Epithelial cell of prostate (primary cell): ENCODE measurements at regions not wholly inside any gene's neighbourhood (a gene's known extent, or its start where the extent isn't known, plus 50 kb on each side); places are given as distances from the start of the nearest gene placed in this dataset.

Source experiments
- DNase-seq: peaks from one replicate; pipeline ENCODE4 v3.0.0-alpha.2; 2011; ENCODE audit warnings: low read depth, low spot score
- H3K27ac ChIP-seq: fragments of 450-650 bp; 2 replicates; pipeline ENCODE4 v1.5.1; 2017; ENCODE audit warnings: mild to moderate bottlenecking

DNA sequence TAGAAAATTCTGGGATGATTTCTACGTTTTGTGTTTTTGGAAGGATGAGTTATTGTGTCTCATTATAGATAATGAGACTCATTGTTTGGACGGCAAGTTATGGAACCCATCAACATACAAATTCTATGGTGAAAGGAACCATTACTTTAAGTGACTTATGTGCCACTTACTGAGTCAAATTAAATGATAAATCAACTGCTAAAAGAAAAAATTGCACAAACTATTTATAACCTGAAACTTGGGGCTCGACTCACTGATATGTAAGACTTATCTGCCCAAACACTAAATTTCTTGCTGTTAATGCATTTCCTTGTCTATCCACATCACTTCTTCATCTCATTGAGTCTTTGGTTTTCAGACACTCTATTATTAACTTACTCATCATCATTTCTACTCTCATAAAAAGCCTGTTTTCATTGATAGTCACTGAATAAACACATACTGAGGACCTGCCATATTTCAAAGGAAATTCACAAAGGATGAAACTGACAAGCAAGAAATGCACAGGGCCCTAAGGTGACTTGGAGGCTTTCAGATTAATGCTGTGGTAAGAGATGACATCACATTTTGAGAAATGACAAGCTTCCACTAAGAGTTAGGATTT, 872.7 kb upstream of the ADAMTS5 start:
- H3K27ac ChIP-seq, result no peak overlapping the region
- no peak for DNase-seq

- H3K27ac ChIP-seq, result no peak overlapping the region
- no peak for DNase-seq
These were observed 871.7 kb upstream of the ADAMTS5 start for GRCh38 chr21:27838573-27838972.

DNA sequence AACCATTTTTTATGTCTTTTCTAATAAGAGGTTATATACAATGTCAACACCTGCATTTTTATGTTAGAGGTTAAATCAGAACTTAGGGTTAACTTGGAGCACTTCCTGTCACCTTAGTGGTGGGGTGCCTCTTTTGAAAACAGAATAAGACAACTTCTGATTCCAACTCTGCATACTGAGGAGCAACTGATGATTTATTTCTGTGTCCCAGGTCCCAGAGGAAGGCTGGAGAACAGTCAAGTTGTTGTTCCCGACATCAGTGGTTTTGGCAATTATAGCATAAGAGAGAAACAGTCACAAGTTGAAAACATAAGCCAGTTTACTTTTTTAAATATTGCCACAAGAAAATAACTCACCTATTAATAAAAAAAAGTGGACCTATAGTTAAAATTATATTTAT, 871.0 kb upstream of the ADAMTS5 start:
- H3K27ac ChIP-seq, result no peak overlapping the region
- no peak for DNase-seq

DNA sequence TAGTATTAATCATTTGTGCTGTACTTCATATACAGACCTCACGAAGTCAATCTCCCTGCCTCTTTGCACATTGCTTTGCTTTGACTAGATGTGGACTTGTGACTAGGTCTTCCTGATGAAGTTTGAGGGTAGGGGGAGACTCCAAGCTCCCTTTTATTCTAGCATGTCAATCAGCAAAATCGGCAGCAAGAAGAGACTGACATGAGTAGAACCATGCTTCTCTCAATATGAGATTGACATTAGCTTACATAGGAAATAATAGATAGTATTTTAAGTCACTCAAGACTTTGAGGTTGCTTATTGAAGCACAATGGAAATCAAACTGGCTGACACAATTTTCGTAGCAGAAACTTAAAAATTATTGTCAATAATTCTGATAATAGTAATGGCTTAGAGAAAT, 866.4 kb upstream of the ADAMTS5 start:
- DNase-seq, result no peak
- H3K27ac ChIP-seq, result no peak overlapping the region

DNA sequence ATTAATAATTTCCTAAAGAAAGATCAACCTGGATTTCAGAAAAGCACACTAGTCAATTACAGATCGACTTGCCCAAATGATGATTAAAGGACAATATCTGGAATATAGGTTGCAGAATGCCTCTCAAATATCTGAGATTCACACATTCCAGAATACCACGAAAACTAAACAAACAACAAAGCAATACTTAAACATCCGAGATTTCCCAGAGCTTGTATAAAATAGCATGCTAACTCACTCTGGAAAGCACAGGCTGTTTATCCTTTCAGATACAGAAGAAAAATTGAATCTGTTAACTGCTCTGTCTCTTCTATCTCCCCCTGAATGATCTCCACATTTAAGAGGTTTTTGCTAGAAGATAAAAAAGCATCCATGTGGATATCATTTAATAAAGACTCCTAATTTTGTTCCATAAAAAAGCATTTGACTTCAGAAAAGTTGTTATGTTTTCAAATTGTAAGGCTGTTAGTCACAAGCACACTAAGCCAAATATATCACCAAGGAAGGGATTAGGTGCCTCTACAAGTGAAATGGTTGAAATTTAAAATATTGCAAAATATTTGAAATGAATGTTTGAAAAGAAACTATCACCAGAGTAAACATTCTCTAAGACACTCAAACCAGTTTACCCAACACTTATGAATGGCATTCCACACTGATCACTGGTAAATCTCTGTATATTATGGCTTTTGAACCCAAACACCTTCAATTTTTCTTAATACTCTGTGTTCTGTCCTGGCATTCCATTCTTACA, 865.1 kb upstream of the ADAMTS5 start:
- H3K27ac ChIP-seq, result no peak overlapping the region

GRCh38 chr21:27831177-27831576, 864.3 kb upstream of the ADAMTS5 start:
- H3K27ac ChIP-seq, result no peak overlapping the region
- DNase-seq, result no peak

More for the DNA sequence above, 865.1 kb upstream of the ADAMTS5 start:
- DNase-seq, result no peak

DNA sequence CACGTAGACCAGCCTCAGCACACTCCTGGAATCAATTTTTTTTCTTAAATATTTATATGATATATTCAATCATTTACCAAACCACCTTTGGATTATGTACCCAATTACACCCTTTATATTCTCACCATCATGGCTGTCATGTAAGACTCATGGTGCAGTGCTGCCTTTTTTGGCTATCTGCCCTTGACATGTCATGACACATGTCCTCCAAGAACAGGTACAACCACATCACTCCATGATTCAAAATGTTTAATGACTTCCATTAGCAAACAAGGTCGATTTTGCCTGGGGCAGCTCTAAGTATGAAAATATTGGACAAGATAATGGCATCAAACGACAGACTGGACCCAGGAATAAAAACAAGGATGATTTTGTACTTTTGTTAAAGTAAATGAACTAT, 861.1 kb upstream of the ADAMTS5 start:
- DNase-seq, result peak; percentile 92
- H3K27ac ChIP-seq, result no peak overlapping the region

DNA sequence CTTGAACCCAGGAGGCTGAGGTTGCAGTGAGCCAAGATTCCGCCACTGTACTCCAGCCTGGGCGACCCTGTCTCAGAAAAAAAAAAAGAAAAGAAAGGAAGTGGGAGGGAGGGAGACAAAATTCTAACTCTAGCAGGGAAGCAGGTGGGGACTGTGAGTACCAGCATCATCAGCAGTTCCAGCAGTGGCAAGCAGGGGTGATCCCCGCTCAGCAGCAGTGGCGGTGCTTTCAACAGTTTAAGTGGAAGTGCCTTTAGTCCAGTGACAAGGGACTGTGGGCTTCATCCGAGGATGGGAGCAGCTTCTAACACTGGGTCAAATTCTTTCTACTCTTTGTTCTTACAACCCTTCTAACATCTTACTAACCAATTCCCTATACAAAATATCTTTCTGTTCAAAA, 858.1 kb upstream of the ADAMTS5 start:
- no peak overlapping the region for H3K27ac ChIP-seq
- no peak for DNase-seq

- no peak for DNase-seq
- no peak overlapping the region for H3K27ac ChIP-seq
These were observed 856.8 kb upstream of the ADAMTS5 start for GRCh38 chr21:27823652-27824201.

- H3K27ac ChIP-seq, result no peak overlapping the region
- DNase-seq, result no peak
These were observed 853.5 kb upstream of the ADAMTS5 start for GRCh38 chr21:27820342-27820741.

GRCh38 chr21:27819299-27819698, 852.4 kb upstream of the ADAMTS5 start:
- peak overlapping the region; percentile 4 for H3K27ac ChIP-seq
- DNase-seq, result no peak

DNA sequence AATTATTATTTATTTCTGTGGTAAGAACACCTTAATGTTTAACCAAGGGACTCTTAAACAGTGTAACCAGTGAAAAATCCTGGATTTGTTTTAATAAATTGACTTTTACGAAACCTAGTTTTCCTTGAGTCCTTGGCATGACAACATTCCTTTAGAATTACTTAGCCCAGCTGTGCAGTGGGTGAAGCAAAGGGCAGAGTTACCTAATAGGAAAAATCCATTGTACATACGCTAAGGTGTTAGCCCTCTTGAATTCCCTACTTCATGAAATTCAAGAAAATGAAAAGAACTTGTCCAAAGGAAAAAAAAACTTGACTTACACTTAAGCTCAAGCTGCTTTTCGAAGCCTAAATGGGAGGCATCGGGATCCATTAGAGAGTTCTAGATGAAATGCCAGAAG, 852.0 kb upstream of the ADAMTS5 start:
- H3K27ac ChIP-seq, result peak overlapping the region; percentile 4
- no peak for DNase-seq

- H3K27ac ChIP-seq, result no peak overlapping the region
- no peak for DNase-seq
These were observed 851.2 kb upstream of the ADAMTS5 start for GRCh38 chr21:27817902-27818623.

DNA sequence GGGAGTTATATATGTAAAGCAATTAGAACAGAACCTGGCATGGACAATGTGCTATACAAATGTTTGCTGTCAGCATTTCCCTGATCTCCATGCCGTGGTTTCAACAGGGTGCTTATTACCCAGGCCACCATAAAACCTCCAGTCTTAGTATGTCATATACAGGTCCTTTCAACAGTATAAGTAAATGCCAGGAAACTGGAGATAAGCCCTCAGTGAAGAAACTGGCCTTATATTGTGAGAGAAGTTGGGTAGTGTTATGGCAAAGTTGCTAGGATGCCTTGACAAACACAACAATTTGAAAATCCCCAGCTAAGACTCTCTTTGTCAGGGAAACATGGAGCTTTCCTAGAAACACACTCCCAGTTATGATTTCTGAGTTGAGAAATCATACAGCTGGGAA, 850.2 kb upstream of the ADAMTS5 start:
- no peak overlapping the region for H3K27ac ChIP-seq
- DNase-seq, result no peak

DNA sequence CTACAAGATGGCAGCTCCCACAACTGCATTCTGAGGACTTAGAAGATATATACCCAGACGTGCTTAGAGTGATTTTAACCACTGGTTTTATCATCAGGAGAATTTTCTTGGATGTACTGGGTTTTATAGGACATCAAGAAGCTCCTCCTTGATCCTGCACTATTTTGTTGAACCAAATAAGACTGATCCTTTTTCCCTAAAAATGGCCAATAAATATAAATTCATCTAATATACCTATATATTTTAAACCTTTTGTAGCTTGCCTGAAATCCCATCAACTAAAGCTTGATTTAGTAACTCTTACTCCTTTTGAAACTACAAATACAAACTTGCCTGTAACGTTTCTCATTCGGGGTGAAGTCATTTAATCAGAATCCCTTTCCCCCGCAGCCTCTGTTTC, 849.4 kb upstream of the ADAMTS5 start:
- H3K27ac ChIP-seq, result no peak overlapping the region
- DNase-seq, result no peak

GRCh38 chr21:27814226-27814625, 847.3 kb upstream of the ADAMTS5 start:
- no peak overlapping the region for H3K27ac ChIP-seq
- no peak for DNase-seq

- no peak for DNase-seq
- no peak overlapping the region for H3K27ac ChIP-seq
These were observed 846.9 kb upstream of the ADAMTS5 start for GRCh38 chr21:27813750-27814149.

GRCh38 chr21:27813344-27813743, 846.5 kb upstream of the ADAMTS5 start:
- DNase-seq, result no peak
- H3K27ac ChIP-seq, result no peak overlapping the region

DNA sequence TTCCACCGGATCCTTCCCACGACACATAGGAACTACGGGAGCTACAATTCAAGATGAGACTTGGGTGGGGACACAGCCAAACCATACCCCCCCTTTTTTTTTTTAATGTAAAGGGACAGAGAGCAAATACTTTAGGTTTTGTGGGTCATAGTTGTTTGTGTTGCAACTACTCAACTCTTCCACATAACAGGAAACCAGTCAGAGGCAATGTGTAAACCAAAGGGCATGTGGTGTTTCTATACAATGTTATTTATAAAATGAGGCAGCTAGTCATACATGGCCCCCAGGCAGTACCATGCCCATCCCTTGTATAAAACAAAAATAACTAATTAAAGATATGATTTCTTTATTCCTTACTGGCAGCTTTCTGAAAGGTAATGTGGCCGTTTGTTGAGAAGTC, 845.4 kb upstream of the ADAMTS5 start:
- H3K27ac ChIP-seq, result peak overlapping the region; percentile 7

DNA sequence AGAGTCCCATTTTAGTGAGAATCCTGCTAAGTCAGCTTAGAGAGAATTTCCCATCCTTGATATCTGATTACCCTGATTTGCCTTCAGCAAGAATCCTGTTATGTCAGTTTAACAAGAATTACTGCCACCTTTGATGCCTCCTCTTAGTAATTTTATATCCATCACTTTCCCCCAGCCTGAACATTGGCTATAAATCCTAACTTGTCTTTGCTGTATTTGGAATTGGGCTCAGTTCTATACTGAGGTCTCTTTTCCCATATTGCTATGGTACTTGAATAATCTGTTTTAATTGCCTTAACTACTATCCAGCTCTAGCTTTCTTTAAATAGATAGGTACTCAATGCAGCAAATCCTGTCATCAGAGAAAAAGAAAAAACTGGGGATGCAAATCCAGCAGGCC, 842.0 kb upstream of the ADAMTS5 start:
- DNase-seq, result no peak
- no peak overlapping the region for H3K27ac ChIP-seq

More for the DNA sequence above, 845.4 kb upstream of the ADAMTS5 start:
- no peak for DNase-seq

DNA sequence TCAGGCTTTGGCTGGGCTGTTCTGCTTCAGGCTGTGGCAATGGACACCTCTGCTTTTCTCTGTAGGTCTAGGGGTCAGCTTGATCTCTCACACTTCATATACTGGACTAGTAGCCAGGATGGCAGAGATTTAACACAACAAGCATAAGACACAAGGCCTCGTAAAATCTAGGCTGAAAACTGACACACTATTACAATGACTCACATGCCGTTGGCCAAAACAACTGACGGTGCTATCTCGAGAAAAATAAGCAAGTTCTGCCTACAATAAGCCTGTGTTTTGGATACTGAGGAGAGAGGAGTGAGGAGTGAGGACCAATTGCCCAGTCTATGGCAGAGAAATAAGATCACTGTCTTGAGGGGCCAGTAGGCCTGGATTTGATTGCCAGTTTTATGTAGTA, 840.7 kb upstream of the ADAMTS5 start:
- H3K27ac ChIP-seq, result no peak overlapping the region
- DNase-seq, result no peak
